ENCODE measurements at regions not wholly inside any gene's neighbourhood (a gene's known extent, or its start where the extent isn't known, plus 50 kb on each side); places are given as distances from the start of the nearest gene placed in this dataset.

DNA sequence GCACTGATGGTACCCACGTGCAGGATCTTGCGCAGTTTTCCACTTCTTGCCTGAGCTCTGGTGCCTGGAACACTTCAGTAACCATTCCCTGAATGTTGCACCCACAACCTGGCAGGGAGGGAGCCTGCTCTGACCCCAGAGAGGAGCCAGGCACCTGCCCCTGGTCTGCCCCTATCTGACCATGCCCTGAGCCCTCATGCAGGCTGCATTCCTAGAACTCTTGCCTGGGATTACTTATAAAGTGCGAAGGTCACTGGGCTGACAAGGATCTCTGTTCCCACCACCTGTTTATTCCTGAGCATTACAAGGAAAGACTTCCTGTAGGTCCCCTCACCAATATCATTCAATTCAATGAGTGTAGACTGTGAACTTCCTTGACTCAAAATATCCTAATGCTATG, 191.9 kb upstream of the FMN2 start:
- no peak for TF ChIP-seq CTCF (IDR thresholded peaks at IDR 0.05)
- TF ChIP-seq POLR2AphosphoS5 (IDR thresholded peaks at IDR 0.05; ENCODE audit: low read depth, low read length), result no peak
